HG03565 (cell line): ENCODE measurements at regions not wholly inside any gene's neighbourhood (a gene's known extent, or its start where the extent isn't known, plus 50 kb on each side); places are given as distances from the start of the nearest gene placed in this dataset.

Source experiments
- ATAC-seq: cut with Tn5 transposase; IDR thresholded peaks from one replicate; pipeline ENCODE4 v1.9.1; 2021; ENCODE audit warnings: mild to moderate bottlenecking, moderate library complexity; ENCODE audit not compliant: unreplicated experiment

GRCh38 chr18:45518311-45519155, 96.7 kb upstream of the SLC14A2 start:
- ATAC-seq, result no peak

GRCh38 chr18:45519411-45520280, 95.6 kb upstream of the SLC14A2 start:
- ATAC-seq, result no peak

- ATAC-seq, result no peak
Measured at GRCh38 chr18:45521136-45521535, 94.1 kb upstream of the SLC14A2 start.

GRCh38 chr18:45521777-45522176, 93.5 kb upstream of the SLC14A2 start:
- ATAC-seq, result no peak

- ATAC-seq, result no peak
Measured at GRCh38 chr18:45522371-45522770, 92.9 kb upstream of the SLC14A2 start.

GRCh38 chr18:45525301-45525700, 90.0 kb upstream of the SLC14A2 start:
- no peak for ATAC-seq

- no peak for ATAC-seq
Measured at GRCh38 chr18:45526114-45526841, 89.0 kb upstream of the SLC14A2 start.

- ATAC-seq, result no peak
Measured at GRCh38 chr18:45527891-45528290, 87.4 kb upstream of the SLC14A2 start.

- no peak for ATAC-seq
Measured at GRCh38 chr18:45528712-45529336, 86.5 kb upstream of the SLC14A2 start.

- no peak for ATAC-seq
Measured at GRCh38 chr18:45538444-45538843, 76.8 kb upstream of the SLC14A2 start.

GRCh38 chr18:45539491-45539891, 75.8 kb upstream of the SLC14A2 start:
- ATAC-seq, result no peak

- ATAC-seq, result no peak
Measured at GRCh38 chr18:45540125-45540524, 75.2 kb upstream of the SLC14A2 start.

GRCh38 chr18:45541421-45541820, 73.9 kb upstream of the SLC14A2 start:
- no peak for ATAC-seq

- no peak for ATAC-seq
Measured at GRCh38 chr18:45542043-45542442, 73.2 kb upstream of the SLC14A2 start.

GRCh38 chr18:45547910-45548309, 67.4 kb upstream of the SLC14A2 start:
- ATAC-seq, result no peak

- ATAC-seq, result no peak
Measured at GRCh38 chr18:45548614-45549013, 66.7 kb upstream of the SLC14A2 start.

- ATAC-seq, result no peak
Measured at GRCh38 chr18:45549290-45549689, 66.0 kb upstream of the SLC14A2 start.

GRCh38 chr18:45551142-45551815, 64.0 kb upstream of the SLC14A2 start:
- ATAC-seq, result no peak

- ATAC-seq, result no peak
Measured at GRCh38 chr18:45553723-45554388, 61.4 kb upstream of the SLC14A2 start.

- no peak for ATAC-seq
Measured at GRCh38 chr18:45554389-45554737, 60.9 kb upstream of the SLC14A2 start.
